Transverse colon (tissue), 4 donors: ENCODE measurements at regions not wholly inside any gene's neighbourhood (a gene's known extent, or its start where the extent isn't known, plus 50 kb on each side); places are given as distances from the start of the nearest gene placed in this dataset.

ENCODE experiments used
- DNase-seq: peaks from one replicate; pipeline ENCODE4 v3.0.0-alpha.2; 2019
- H3K27ac ChIP-seq, 4 donors: fragments of 200-600 bp; sonication (generic); 2 replicates each; pipeline ENCODE4 v1.5.1; 2016 to 2018; ENCODE audit warnings: inconsistent platforms in 4 of 4
- H3K27me3 ChIP-seq: fragments of 200-600 bp; sonication (generic); 2 replicates; pipeline ENCODE4 v1.5.1; 2017; ENCODE audit warnings: inconsistent platforms
- H3K36me3 ChIP-seq, 4 donors: fragments of 200-600 bp; sonication (generic); 2 replicates each; pipeline ENCODE4 v1.5.1; 2017 to 2019; ENCODE audit warnings: inconsistent platforms in 4 of 4
- H3K4me1 ChIP-seq, 4 donors: fragments of 200-600 bp; sonication (generic); 2 replicates each; pipeline ENCODE4 v1.5.1; 2017 to 2020; ENCODE audit warnings: inconsistent platforms in 4 of 4
- H3K4me3 ChIP-seq, 4 donors: fragments of 200-600 bp; sonication (generic); 1 replicate in 1 of 4; 2 replicates in 3 of 4; pipeline versions ENCODE4 v1.5.1 to v1.6.1; 2017 to 2019; ENCODE audit warnings: inconsistent platforms in 4 of 4
- H3K9me3 ChIP-seq, 2 donors: fragments of 200-600 bp; sonication (generic); 2 replicates each; pipeline ENCODE4 v1.5.1; 2017 to 2019; ENCODE audit warnings: inconsistent platforms in 2 of 2
- CTCF ChIP-seq, 5 experiments: fragments of 200-600 bp in 3 of 5; fragments of 450-650 bp in 2 of 5; sonication (generic) in 3 of 5; IDR thresholded peaks; 1 replicate in 2 of 5; 2 replicates in 3 of 5; pipeline ENCODE4 v1.5.1; 2016 to 2017; ENCODE audit warnings: antibody characterized with exemption in 5 of 5, inconsistent platforms in 3 of 5, mild to moderate bottlenecking in 2 of 5, moderate library complexity in 1 of 5
- EP300 ChIP-seq: sonication (generic); formaldehyde crosslinking; IDR thresholded peaks from one replicate; pipeline ENCODE4 v1.6.1; 2017; ENCODE audit warnings: antibody characterized with exemption, low read depth
- POLR2A ChIP-seq: fragments of 450-650 bp; IDR thresholded peaks from one replicate; pipeline ENCODE4 v1.6.1; 2016; ENCODE audit warnings: antibody characterized with exemption, mild to moderate bottlenecking, moderate library complexity
- POLR2AphosphoS5 ChIP-seq, 3 donors: sonication (generic); formaldehyde crosslinking; IDR thresholded peaks; one replicate each; pipeline ENCODE4 v1.6.1; 2016; ENCODE audit warnings: antibody characterized with exemption in 3 of 3
- WGBS, 2 donors: methylation state at CpG; one replicate each; pipeline ENCODE4 v1.1.5; 2018; ENCODE audit warnings: low coverage in 1 of 2; 5-methylcytosine and 5-hydroxymethylcytosine counted together
- in situ Hi-C, 4 donors: fragments of 200-750 bp; cut with MboI; loops; one replicate each; pipeline versions ENCODE4 v1.15.0 to v1.15.1; 2017; ENCODE audit warnings: low sequenced_read_pairs in 3 of 4, low pct_ligation_motif_present in 1 of 4, low pct_unique_long_range_greater_than_20kb in 1 of 4
- intact Hi-C: fragments of 100-400 bp; cut with DNase I; formaldehyde crosslinking; loops from one replicate; pipeline ENCODE4 v1.15.1; 2023; ENCODE audit warnings: low total_unique reads

DNA sequence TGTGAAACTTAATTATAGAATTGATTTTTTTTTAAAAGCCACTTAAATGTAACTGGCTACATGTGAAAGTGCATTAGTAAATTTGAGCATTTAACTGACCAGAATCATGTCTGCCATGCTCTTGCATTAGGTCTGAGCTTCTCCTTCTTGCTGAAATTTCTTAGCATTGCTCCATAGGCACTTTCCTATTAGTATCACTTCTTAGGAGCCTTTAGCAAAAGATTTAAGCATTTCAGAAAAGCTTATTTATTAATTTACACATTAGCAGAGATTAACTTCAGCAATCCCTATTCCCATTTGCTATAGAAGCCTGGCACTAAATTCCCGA is 211.0 kb downstream of the SNX18 start:
- Histone ChIP-seq H3K27me3 (no peaks in the 10 kb centered on the region), H3K9me3 (no peaks in the 10 kb centered on the region), H3K4me3 (no peak overlapping the region), H3K27ac (no peak overlapping the region), H3K36me3 (no peaks in the 10 kb centered on the region), H3K4me1 (no peaks in the 10 kb centered on the region)
- DNase-seq, result no peak
- in situ Hi-C loops (no loop called here), intact Hi-C loops (no loop called here)
- TF ChIP-seq POLR2AphosphoS5 (IDR thresholded peaks at IDR 0.05) (no peak), POLR2A (no peak), EP300 (no peak), CTCF (IDR thresholded peaks at IDR 0.05) (no peak)
- 82 to 94% methylated on average over 1 of the region's 1 CpG for WGBS, 2 donors

DNA sequence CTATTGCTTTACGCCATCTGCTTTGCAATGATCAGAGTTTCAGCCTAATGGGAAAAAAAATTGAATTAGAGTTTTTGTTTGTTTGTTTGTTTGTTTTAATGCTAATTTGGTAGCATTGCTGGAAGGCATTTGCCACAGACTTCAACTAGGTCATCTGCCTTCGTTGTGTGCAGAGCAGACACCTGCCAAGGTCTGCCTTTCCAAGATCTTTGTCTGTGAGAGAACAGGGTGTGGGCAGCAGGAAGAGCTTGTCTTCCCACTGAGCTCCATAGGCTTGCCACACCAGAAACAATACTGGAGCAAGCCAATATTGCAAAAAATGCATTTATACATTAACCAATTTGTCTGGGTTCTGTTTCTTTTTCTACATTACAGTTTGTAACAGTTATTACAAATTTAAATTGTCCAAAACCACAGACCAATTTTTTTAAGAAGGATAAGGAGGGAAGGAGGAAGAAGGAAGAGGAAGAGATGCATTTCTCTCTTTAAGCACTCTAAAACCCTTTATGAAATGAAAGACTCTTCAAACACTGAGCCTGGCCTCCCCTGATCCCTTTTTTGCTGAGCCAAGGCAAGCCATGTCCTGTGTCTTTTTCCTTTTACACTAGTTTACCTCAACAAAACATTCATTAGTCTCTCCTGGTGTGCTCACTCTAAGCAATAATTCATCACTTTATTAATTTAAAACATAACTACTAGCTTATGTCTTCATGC is 210.5 kb downstream of the SNX18 start:
- no peak for DNase-seq
- no peaks in the 10 kb centered on the region for H3K27me3 ChIP-seq
- H3K9me3 ChIP-seq, result no peaks in the 10 kb centered on the region
- TF ChIP-seq POLR2AphosphoS5 (IDR thresholded peaks at IDR 0.05) (no peak), CTCF (IDR thresholded peaks at IDR 0.05) (no peak), POLR2A (no peak)
- H3K36me3 ChIP-seq, result no peaks in the 10 kb centered on the region
- no peak overlapping the region for H3K4me3 ChIP-seq
- H3K4me1 ChIP-seq, result no peaks in the 10 kb centered on the region
- in situ Hi-C loops, result no loop called here
- no peak overlapping the region for H3K27ac ChIP-seq
- 55 to 56% methylated on average over 2 of the region's 2 CpGs for WGBS, 2 donors
- intact Hi-C loops, result no loop called here

DNA sequence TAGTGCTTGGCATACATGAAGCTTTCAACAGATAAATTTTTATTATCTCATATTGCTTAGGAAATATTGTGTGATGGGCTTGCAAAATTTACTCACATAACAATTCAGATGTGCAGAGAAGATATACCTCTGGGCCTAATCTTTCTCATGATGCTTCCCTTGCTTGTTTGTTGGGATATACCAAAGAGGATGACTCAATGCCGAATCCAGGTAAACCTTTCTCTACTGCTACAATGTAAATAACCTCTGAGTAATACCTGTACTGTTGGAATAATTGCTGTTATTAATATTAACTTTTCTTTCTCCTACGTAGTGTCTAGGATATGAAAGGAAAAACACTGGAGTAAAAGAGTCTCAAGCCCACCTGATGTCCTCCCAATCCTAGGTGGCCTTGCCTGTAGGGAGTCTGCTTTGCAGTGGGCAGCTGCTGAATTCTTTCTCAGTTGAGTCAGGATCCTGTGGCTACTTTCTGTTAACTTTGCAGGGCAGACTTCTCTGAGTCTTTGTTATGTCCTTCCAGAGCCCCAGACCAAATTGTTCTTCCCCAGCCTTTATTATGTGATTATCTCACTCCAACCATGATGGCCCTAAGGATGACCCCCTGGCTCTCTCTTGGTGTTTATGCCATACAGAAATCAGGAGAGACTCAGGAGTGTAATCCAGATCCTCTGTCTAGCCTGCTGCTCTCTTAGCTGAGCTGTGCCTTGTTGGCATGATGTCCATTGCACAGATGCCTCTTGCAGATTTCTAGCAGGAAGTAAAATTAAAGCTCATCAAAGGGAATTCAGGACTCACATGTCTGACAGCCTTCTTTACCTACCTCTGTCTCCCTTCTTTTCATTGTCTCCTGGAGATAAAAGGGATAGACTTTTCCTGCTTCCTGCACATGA is 208.1 kb downstream of the SNX18 start:
- 48 to 50% methylated on average over 2 of the region's 2 CpGs for WGBS, 2 donors
- TF ChIP-seq CTCF (IDR thresholded peaks at IDR 0.05), result no peak
- no peak for TF ChIP-seq EP300
- TF ChIP-seq POLR2AphosphoS5 (IDR thresholded peaks at IDR 0.05), result no peak
- no peak for TF ChIP-seq POLR2A
- H3K27ac ChIP-seq, result no peak overlapping the region

GRCh38 chr5:54722846-54723433 is 205.4 kb downstream of the SNX18 start:
- 58 to 73% methylated on average over 3 to 6 of the region's 6 CpGs for WGBS, 2 donors
- intact Hi-C loops, result no loop called here
- in situ Hi-C loops, result no loop called here
- Histone ChIP-seq H3K9me3 (no peaks in the 10 kb centered on the region), H3K27ac (no peak overlapping the region), H3K27me3 (no peaks in the 10 kb centered on the region), H3K36me3 (no peaks in the 10 kb centered on the region), H3K4me1 (peaks cover 0 to 9% (median 0%) of the 10 kb centered on the region in 4 donors), H3K4me3 (no peak overlapping the region)
- TF ChIP-seq POLR2AphosphoS5 (IDR thresholded peaks at IDR 0.05) (no peak), POLR2A (no peak), CTCF (IDR thresholded peaks at IDR 0.05) (no peak)
- DNase-seq, result no peak

More for the DNA sequence above, 208.1 kb downstream of the SNX18 start:
- Histone ChIP-seq H3K4me1 (no peaks in the 10 kb centered on the region), H3K4me3 (no peak overlapping the region), H3K9me3 (no peaks in the 10 kb centered on the region), H3K36me3 (no peaks in the 10 kb centered on the region), H3K27me3 (no peaks in the 10 kb centered on the region)
- intact Hi-C loops (no loop called here), in situ Hi-C loops (no loop called here)
- no peak for DNase-seq
